ENCODE measurements at regions not wholly inside any gene's neighbourhood (a gene's known extent, or its start where the extent isn't known, plus 50 kb on each side); places are given as distances from the start of the nearest gene placed in this dataset.

DNA sequence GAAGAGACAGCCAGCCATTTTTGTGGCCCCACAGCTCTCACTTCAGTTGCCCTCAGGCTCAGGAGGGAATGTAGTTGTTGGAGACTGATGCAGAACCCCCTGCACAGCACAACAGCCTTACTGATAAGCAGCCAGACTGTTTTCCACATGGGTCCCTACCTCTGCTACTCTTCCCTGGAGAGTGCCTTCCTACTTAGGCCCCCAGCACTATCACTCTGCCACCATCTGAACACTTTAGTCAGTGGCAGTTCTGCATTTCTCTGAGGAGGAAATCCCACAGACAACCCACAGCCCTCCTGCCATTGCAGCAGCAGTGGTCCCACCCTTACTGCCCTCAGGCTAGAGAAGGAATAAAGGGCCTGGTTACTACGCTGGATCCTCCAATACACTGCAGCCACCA lies 61.8 kb upstream of the PTPRD start:
- no peak for DNase-seq

DNA sequence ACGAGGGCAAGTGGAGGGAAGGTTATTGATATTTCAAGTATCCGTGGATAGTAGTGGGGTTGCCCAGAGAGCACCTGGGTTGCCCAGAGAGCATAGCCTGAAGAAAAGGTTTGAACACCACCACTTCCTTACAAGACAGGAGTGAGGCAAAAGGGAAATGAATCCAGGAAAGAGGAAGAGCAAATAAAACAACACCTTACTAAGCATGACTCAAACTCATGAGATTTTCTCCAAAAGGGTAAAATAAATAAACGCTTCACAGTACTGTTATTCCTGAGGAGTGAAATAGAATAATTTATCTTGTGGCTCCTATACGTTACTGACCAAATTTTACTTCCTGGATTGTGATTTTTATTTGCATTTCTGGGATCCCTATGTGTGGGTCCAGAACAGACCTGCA lies 65.2 kb upstream of the PTPRD start:
- no peak for DNase-seq

DNA sequence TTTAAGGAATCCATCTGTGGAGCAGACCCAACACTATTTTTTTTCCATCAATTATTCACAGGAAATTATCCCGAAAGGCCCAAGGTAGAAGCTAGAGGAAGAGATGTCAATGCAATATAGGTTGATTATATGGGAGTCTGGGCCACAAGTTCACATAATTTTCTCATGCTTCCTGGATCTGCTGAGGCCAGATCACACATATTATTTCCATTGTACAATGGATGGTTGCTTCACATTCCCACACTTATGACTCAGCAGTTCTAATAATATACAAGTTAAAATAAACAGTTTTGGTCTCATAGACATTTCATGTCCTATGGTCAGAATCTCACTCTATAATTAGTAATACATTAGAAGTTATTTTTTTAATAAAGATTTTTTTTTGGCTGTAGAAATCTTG lies 66.0 kb upstream of the PTPRD start:
- DNase-seq, result no peak

DNA sequence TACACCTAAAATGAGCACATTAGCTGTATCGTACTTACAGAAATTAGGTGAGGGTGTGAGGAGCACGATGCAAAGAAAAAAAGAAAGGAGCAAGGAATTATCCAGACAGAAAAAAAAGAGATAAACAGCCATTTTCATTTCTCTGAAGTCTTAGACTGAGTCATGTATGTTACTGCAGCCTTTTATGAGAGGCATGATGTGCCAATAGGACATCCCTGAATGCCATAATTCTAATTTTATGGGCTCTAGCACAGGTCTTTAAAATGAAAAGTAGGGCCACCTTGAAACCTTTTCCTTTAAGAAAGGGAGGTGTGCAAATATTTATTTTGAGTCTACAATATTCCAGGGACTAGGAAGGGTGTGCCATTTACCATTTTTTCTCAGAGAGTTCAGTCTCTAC lies 74.1 kb upstream of the PTPRD start:
- no peak for DNase-seq

DNA sequence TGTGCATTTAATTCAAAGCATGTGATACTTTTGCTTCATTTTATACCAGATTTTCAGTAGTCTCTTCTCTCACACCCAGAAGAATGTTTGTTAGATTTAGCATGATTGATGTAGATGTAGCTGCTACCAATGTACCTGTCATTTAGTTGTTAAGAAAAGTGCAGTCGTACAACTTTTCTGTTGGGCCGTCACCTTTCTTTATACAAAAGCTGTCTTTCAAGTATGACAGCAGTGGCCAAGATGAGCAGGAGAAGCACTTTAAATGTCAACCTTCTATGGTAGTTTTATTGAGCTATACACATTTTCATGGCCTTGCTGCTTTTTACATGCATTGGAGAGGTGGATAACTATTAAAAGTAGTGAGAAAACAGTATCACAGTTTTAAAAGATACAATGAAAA lies 77.7 kb upstream of the PTPRD start:
- DNase-seq, result no peak

DNA sequence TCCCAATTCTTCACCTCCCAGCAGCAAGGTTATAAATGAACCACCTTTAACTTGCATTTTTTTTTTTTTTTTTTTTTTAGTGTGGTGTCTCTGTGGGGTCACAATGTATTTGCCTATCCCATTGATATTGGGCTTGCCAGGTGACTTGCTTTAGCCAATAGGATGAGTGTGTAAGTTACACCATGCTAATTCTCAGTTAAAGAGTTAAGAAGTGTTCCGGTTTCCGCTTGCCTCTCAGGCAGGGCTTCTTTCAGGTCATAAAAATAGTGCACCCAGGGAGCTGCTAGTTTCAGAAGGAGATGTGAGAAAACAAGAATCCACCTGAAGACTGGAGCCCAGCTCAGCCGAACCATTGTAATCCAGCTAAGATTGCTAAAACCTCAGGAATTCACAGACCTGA lies 84.2 kb upstream of the PTPRD start:
- no peak for DNase-seq

DNA sequence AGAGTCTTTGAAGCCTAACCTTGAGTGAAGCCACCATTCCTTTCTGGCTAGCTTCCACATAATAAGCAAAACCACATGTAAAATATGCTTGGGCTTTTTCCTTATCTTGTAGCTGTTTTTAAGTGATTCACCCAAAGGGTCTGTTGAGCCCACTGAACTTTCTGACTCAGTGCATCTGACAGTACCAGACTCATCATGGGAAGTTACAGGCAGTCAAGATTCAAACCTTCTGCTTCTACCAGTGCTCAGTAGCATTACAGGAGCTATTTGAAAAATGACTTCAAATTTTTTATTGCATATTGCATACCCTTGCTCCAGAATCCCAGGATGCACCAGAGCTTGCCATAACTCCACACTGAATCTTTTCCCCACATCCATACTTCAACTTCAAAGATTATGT lies 87.5 kb upstream of the PTPRD start:
- no peak for DNase-seq

DNA sequence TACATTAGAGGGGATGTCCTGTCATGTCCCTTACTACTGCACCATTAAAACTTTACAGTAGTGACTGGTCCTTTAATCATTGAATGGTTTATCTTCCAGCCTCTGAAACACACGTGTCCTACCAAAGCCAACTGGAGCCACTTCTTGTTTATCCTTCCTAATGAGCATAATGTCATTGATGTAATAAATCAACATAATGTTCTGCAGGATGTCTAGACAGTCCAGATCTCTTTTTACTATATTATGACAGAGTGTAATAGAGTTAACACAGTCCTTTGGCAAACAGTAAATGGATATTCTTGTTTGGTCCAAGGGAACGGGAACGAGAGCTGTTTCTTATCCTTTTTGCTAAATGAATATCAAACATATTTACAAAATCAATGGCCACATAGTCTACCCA lies 88.1 kb upstream of the PTPRD start:
- no peak for DNase-seq

DNA sequence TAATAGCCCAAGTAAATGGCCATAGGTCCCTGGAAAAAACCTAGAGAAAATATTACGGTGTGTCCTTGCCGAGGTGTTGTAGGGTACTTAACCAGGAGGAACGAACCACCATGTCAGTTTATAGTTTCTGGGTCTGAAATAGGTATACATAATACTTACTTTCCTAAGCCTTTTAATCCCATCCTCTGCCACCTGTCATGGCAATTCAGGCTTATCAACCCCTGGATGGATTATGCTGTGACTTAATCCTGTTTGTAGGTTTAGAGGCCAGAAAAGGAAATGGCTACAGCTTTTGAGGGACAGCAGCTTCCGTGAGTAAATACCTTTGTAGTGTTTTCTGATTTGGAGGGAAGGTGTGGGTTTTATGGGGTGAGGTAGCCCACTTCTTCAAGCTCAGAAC lies 89.1 kb upstream of the PTPRD start:
- no peak for DNase-seq

DNA sequence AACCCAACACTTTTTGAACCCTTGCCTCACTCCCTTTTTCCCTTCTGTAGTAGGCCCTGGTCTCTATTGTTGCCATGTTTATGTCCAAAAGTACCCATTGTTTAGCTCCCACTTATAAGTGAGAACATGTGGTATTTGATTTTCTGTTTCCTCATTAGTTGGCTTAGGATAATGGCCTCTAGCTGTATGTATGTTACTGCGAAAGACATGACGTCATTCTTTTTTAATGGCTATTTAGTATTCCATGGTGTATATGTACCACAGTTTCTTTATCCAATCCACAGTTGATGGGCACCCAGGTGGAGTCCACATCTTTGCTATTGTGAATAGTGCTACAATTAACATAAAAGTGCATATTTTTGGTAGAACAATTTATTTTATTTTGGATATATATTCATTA lies 90.3 kb upstream of the PTPRD start:
- DNase-seq, result no peak

DNA sequence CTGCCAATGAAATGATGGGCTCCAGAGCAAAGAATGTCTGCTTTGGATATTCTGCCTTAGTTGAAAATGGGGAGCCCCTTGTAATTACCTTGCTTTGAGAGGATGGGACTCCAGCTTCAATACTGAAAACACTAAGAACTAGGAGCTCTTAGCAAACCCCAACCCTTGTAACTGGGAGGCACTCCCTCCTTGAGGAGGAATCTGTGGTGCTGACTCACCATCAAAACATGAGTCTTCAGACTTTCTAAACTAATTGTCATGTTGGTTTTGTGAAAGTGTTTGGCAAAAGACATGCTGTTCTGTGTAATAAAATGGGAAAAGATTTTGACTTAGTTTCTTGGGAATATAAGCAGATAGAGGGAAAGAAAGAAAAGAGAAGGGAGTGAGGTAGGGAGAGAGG lies 91.9 kb upstream of the PTPRD start:
- no peak for DNase-seq

DNA sequence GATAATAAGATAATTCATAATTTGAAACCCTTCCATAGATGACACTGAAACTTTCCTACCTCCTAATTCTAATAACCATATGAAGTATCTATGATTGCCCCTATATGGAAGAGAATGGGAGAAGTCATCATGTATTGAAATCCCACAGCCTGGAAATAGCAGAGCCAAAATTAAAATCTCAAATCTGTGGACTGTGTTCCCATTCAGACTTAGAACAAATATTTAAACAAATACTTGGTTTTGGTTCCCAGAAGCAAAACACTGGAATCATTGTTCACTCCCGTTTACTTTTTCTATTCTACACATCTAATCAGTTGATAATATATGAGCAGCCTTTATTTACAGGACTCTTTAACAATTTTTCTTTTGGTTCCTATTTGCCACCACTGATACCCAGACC lies 92.6 kb upstream of the PTPRD start:
- no peak for DNase-seq

DNA sequence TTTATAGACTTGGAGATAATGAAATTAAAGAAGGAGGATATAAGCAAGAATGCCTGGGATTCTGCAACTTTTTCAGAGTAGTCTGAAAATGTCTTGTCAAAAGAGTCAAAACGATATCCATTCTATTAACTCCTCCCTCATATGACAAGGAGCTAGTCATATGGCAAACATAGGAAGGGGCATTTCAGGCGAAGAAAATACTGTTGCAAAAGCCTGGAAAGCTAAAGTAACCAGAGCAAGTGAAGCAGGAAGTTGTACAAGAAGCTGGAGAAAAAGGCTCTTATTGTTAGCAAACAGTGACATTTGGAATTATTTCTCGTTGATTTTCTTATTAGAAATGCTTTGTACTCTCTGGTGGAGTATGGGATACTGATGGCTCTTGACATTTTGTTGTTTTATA lies 94.0 kb upstream of the PTPRD start:
- no peak for DNase-seq

DNA sequence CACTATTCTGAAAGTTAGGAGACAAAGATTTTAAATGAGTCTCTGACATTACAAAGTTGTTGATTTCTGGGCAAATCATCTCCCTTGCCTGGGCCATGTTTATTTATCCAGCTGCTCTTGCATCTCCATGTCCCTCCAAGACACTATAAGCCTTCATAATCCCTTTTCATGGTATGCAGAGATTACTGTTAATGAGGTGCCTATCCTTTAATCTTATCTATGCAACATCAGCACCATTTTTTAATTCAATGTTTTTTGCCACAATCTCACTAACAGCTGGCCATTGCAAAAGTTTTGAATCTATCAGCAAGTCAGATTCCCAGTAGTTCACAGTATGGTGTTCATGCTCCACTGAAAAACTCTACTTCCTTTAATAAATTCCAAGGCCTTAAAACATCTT lies 108.5 kb upstream of the PTPRD start:
- no peak for DNase-seq

DNA sequence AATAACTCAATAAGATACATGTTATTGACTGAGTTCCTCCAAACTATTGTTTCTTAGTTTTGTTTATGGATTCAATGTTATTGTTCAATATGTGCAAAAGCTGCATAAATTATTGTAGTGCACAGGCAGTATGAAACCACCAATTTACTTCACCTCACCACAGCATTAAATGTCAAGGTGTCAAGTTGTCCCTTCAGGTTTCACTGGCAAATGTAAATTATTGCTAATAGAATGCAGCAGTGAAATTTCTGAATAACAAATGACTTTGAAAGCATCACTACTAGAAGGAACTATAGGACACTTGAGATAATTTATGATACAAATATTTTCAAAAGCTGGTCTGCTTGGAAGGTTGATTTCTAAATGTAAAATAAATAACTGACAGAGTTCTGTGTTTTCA lies 116.4 kb upstream of the PTPRD start:
- DNase-seq, result no peak

DNA sequence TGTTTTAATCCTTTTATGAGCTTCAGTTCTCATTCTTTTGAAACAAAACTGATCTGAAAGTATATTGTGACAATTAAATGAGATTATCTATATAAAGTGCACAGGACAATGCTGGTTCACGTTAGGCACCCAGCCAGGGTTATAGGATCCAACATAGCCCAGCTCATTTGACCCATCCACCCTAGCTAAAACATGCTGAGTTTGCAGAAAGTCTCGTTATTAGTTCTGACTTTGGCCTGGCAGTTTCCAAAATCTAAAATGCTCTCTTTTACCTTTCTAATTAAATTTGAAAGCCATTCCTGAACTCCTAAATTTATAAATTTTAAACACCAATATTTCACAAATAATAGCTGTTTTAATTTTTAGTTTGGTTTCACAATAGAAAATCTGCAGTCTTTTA lies 131.9 kb upstream of the PTPRD start:
- DNase-seq, result no peak

DNA sequence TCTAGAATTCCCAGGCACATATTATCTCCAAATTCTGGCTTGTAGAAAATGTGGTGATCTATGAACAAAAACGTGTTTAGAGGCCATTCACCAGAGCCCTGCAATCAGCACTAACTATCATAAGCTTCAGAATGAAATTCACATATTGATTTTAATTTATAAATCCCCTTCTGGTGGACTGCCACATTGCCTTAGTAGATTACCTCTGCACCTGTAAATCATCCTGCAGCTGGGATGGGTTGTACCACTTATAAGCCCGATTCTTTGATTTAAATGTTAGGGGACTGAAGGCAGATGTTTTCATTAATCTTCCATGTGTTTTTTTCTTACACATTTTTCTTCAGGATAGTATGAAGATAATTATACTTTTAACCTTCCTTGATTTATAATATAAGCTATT lies 140.7 kb upstream of the PTPRD start:
- no peak for DNase-seq

DNA sequence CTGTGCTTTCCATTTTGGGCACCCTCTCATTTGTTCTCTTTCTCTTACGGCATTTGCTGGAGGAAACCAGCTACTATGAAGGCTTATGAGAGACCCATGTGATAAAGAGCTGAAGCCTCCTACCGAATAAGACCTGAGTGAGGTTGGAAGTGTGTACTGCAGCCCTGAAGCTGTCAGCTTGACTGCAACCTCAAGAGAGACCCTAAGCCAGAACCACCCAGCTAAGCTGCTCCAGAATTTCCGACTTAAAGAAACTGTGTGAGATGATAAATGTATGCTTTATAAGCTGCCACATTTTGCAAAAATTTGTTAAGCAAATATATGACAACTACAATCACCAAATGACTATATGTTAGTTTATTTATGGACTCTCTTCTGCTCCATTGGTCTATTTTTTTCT lies 151.7 kb upstream of the PTPRD start:
- no peak for DNase-seq

DNA sequence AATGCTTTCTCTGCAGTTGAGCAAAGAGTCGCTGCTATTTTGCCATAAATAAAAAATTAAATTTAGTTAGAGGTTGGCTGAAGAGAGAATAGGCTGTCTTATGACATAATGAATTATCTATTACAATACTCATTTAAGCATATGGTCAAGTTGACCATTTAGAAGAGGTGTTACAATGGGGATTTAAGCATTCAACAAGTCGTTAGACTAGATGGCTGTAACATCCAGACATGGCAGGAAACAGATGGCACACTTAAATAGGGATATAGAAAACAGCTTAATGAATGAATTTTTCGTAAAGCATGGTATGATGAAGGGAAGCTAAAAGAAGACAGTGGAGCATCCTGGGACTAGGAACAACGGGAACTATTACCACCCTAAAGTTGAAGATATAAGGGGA lies 160.3 kb upstream of the PTPRD start:
- DNase-seq, result no peak

DNA sequence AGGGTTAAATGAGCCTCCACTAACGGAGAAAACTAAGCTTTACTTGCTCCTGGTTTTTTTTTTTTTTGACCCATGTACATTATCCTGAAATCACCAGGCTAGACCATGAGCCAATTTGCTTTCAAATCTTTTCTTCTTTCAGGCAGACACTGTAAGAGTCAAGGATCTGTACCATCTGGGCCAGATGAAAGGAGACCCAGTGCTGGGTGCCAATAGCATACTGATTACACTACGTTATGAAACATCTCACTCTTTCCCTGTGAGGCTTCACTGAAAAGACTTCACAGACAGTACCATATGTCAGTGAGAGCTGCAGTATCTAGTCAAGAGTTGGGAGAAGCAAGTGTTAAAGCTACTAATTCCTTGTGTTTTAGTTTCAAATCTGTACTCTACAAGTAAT lies 161.2 kb upstream of the PTPRD start:
- no peak for DNase-seq

DNA sequence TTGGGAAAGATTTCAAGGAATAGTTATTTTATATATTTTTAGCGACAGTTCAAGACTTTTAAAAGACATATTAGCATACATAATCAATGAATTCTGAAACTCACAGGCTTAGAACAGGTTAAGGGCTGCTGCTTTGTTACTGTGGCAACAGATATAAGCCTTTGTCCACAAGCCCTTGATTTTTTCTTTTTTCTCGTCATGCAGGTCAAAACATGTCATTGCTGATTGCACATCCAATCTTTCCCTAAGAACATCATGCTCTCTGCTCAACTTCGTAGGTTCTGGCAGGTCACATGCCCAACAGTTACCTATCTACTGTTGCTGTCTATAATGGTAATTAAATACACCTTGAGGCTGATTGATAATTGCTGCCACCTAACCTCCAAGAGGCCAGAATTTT lies 172.5 kb upstream of the PTPRD start:
- no peak for DNase-seq

DNA sequence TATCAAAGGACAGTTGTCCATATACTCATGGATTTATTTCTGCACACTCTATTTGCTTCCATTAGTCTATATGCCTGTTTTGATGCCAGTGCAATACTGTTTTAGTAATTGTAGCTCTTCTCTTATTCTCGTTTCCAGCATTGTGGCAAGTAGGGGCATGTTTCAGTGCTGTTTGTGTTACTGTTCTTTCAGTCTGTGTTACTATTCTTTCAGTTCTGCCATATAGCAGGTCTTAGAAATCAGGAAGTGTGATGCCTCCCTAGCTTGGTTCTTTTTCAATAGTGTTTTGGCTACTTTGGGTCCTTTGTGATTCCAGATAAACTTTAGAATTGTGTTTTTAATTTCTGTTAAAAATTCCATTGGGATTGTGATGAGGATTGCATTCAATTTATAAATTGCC lies 180.5 kb upstream of the PTPRD start:
- DNase-seq, result no peak

DNA sequence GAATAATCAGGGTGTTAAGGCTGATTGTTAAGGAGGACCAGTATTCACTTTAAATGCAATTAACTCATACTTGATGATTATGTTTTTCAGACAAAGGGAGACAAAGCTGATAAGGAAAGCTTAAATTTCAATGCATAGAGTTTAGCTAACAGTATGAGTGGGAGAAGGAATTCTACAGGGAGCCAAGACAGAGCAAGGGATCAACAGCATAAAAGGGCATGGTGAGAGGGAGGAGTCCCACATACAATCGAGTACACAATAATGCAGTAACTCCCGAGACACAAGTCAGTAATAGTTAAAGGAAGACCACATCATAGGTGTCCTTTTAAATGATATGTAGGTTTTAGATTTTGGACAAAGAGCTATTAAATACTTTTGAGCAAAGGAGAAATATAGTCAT lies 191.7 kb upstream of the PTPRD start:
- DNase-seq, result no peak

DNA sequence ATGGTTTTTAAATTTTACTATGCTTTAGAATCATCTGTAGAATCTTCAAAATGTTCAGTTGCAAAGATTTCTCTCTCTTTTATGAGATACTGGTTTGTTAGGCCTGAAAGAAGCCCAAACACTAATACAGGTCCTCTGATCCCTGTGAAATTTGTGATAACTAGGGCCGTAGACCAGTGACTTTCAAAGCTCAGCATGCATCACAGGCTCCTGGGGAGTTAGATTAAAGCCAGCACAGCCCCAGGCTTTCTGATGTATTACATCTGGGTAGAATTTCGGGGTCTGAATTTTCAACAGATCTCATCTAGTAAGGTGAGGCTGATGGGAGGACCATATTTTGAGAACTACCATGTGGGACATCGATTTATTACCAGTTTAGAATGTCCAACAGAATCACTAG lies 194.1 kb upstream of the PTPRD start:
- no peak for DNase-seq

DNA sequence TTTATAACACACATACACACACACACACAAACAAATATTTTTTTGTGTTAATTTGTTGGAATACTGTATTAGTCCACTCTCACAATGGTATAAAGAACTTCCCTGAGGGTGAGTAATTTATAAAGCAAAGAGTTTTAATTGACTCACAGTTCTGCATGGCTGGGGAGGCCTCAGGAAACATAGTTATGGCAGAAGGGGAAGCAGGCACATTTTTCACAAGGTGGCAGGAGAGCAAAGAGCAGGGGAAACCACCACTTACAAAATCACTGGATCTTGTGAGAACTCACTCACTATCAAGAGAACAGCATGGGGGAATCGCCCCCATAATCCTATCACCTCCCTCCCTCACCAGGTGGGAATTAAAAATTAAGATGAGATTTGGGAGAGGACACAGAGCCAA lies 205.4 kb upstream of the PTPRD start:
- no peak for DNase-seq

DNA sequence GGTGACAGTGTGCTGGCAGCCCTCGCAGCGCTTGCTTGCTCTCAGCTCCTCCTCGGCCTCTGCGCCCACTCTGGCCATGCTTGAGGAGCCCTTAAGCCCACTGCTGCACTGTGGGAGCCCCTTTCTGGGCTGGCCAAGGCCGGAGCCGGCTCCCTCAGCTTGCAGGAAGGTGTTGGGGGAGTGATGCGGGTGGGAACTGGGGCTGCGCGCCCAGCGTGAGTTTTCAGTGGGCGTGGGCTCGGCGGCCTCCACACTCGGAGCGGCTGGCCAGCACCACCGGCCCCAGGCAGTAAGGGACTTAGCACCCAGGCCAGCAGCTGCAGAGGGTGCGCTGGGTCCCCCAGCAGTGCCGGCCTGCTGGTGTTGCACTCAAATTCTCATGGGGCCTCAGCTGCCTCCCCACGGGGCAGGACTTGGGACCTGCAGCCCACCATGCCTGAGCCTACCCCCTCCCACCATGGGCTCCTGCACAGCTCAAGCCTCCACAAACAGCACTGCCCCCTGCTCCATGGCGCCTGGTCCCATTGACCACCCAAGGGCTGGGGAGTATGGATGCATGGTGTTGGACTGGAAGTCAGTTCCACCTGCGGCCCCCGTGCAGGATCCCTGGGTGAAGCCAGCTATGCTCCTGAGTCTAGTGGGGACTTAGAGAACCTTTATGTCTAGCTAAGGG lies 223.1 kb upstream of the PTPRD start:
- DNase-seq, result no peak

Data from C1 segment of cervical spinal cord (tissue), 14 donors.